ENCODE measurements at regions not wholly inside any gene's neighbourhood (a gene's known extent, or its start where the extent isn't known, plus 50 kb on each side); places are given as distances from the start of the nearest gene placed in this dataset.

DNA sequence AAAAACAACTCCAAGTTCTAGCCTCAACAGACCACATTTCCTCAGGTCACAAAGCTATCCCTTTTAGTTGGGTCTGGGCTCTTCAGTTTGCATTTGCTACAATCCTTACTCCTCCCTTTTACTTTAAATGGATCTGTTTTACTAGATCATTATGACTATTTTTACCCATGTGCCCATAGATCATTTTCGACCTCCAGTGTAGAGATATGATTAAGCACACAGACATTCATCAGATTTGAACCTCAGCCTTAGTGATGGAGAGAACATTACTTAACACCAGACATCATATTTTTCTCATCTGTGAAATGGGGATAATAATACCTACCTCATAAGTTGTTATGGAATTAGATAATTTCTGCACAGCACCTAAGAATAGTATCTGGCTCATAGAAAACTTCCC, 141.9 kb downstream of the NPR3 start:
- Histone ChIP-seq H3K9ac (no peak overlapping the region), H3K27me3 (ENCODE audit: insufficient read depth, low read depth) (no peaks in the 10 kb centered on the region), H4K20me1 (ENCODE audit: insufficient read depth) (no peaks in the 10 kb centered on the region), H3K27ac (no peak overlapping the region), H3K4me2 (no peak overlapping the region), H3K4me3 (IDR thresholded peaks at IDR 0.05; ENCODE audit: insufficient read depth, low read depth, low read length) (no peak overlapping the region), H3K36me3 (ENCODE audit: insufficient read depth) (no peaks in the 10 kb centered on the region), H3K79me2 (ENCODE audit: insufficient read depth, low read depth) (no peaks in the 10 kb centered on the region), H3K4me1 (ENCODE audit: low read depth, poor library complexity, severe bottlenecking) (peaks cover 13% of the 10 kb centered on the region), H2AFZ (ENCODE audit: low read depth) (no peak overlapping the region)
- no peak for TF ChIP-seq CTCF (conservative IDR thresholded peaks at IDR 0.05; ENCODE audit: low read depth, low read length)

DNA sequence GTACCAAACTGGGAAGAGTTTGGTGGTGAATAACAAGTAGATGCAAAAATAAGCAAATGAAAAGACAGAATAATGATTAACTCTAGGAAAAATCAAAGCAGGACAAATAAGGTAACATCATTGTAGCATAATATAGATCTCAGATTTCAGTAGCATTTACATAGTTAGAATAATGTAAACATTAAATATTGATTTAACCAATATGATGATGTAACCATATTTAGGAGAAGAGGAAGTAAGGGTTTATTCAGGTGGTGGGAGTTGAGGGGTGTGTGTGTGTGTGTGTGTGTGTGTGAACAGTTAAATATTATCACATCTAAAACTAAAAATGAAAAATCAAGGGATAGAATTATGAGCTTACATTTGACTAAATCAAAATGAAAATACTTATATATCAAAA, 143.4 kb downstream of the NPR3 start:
- H3K4me2 ChIP-seq = no peak overlapping the region
- no peaks in the 10 kb centered on the region for H3K79me2 ChIP-seq (ENCODE audit: insufficient read depth, low read depth)
- H3K27ac ChIP-seq = no peak overlapping the region
- no peaks in the 10 kb centered on the region for H4K20me1 ChIP-seq (ENCODE audit: insufficient read depth)
- H3K9ac ChIP-seq = no peak overlapping the region
- no peak overlapping the region for H3K4me3 ChIP-seq (IDR thresholded peaks at IDR 0.05; ENCODE audit: insufficient read depth, low read depth, low read length)
- peaks cover 13% of the 10 kb centered on the region for H3K4me1 ChIP-seq (ENCODE audit: low read depth, poor library complexity, severe bottlenecking)
- no peak overlapping the region for H2AFZ ChIP-seq (ENCODE audit: low read depth)
- TF ChIP-seq CTCF (conservative IDR thresholded peaks at IDR 0.05; ENCODE audit: low read depth, low read length) = no peak
- no peaks in the 10 kb centered on the region for H3K36me3 ChIP-seq (ENCODE audit: insufficient read depth)
- H3K27me3 ChIP-seq (ENCODE audit: insufficient read depth, low read depth) = no peaks in the 10 kb centered on the region

DNA sequence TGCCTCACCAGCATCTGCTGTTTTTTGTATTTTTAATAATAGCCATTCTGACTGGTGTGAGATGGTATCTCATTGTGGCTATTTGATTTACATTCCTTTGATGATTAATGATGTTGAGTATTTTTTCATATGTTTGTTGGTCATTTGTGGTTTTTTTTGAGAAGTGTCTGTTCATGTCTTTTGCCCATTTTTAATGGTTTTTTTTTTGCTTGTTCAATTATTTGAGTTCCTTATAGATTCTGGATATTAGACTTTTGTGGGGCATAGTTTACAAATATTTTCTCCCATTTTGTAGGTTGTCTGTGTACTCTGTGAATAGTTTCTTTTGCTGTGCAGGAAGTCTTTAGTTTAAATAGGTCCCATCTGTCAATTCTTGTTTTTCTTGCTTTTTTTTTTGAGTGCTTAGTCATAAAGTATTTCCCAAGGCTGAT, 148.1 kb downstream of the NPR3 start:
- H2AFZ ChIP-seq (ENCODE audit: low read depth) = no peak overlapping the region
- no peaks in the 10 kb centered on the region for H3K79me2 ChIP-seq (ENCODE audit: insufficient read depth, low read depth)
- H4K20me1 ChIP-seq (ENCODE audit: insufficient read depth) = no peaks in the 10 kb centered on the region
- no peak overlapping the region for H3K4me2 ChIP-seq
- TF ChIP-seq CTCF (conservative IDR thresholded peaks at IDR 0.05; ENCODE audit: low read depth, low read length) = no peak
- H3K4me1 ChIP-seq (ENCODE audit: low read depth, poor library complexity, severe bottlenecking) = peaks cover 50% of the 10 kb centered on the region
- no peak overlapping the region for H3K27ac ChIP-seq
- no peak overlapping the region for H3K9ac ChIP-seq
- no peaks in the 10 kb centered on the region for H3K36me3 ChIP-seq (ENCODE audit: insufficient read depth)
- H3K27me3 ChIP-seq (ENCODE audit: insufficient read depth, low read depth) = no peaks in the 10 kb centered on the region
- H3K4me3 ChIP-seq (IDR thresholded peaks at IDR 0.05; ENCODE audit: insufficient read depth, low read depth, low read length) = no peak overlapping the region

DNA sequence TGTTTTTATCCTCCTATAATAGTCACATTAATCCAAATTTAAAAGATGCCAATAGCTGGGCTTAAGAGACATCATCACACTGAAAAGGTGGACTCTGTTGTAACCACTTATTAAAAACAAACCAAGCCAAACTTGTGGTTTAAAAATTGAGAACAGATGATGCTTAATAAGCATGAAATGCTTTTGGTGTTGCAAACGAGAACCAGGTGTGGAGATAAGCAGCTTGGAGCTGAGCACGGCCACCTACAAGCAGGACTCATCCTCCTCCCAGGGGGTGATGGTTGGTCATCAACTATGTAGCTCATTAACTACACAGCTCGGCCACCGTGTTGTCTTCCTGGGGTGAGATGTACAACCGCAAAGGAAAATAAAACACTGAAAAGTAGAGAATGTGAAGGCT, 154.4 kb downstream of the NPR3 start:
- no peak overlapping the region for H3K4me3 ChIP-seq (IDR thresholded peaks at IDR 0.05; ENCODE audit: insufficient read depth, low read depth, low read length)
- peaks cover 63% of the 10 kb centered on the region for H3K4me1 ChIP-seq (ENCODE audit: low read depth, poor library complexity, severe bottlenecking)

More for the DNA sequence above, 154.4 kb downstream of the NPR3 start:
- peak overlapping the region; percentile 14; the same call in 1 of the 2 replicates for H3K27ac ChIP-seq
- H3K4me2 ChIP-seq = peak overlapping the region; percentile 30
- no peaks in the 10 kb centered on the region for H3K27me3 ChIP-seq (ENCODE audit: insufficient read depth, low read depth)
- no peaks in the 10 kb centered on the region for H3K79me2 ChIP-seq (ENCODE audit: insufficient read depth, low read depth)
- H4K20me1 ChIP-seq (ENCODE audit: insufficient read depth) = no peaks in the 10 kb centered on the region
- no peaks in the 10 kb centered on the region for H3K36me3 ChIP-seq (ENCODE audit: insufficient read depth)
- no peak for TF ChIP-seq CTCF (conservative IDR thresholded peaks at IDR 0.05; ENCODE audit: low read depth, low read length)
- H2AFZ ChIP-seq (ENCODE audit: low read depth) = no peak overlapping the region
- no peak overlapping the region for H3K9ac ChIP-seq

Measured in KMS-11 (cell line).